ENCODE measurements at regions not wholly inside any gene's neighbourhood (a gene's known extent, or its start where the extent isn't known, plus 50 kb on each side); places are given as distances from the start of the nearest gene placed in this dataset.

- TF ChIP-seq LEF1 (IDR thresholded peaks at IDR 0.05; ENCODE audit: borderline replicate concordance) (no peak), ZNF384 (IDR thresholded peaks at IDR 0.05) (no peak), HDGF (IDR thresholded peaks at IDR 0.05; ENCODE audit: borderline replicate concordance) (no peak), L3MBTL2 (conservative IDR thresholded peaks at IDR 0.05) (no peak), FOXM1 (IDR thresholded peaks at IDR 0.05; ENCODE audit: borderline replicate concordance) (no peak), FOXK2 (IDR thresholded peaks at IDR 0.05) (no peak), SP1 (IDR thresholded peaks at IDR 0.05) (no peak), SUZ12 (IDR thresholded peaks at IDR 0.05) (no peak), CTBP1 (IDR thresholded peaks at IDR 0.05; ENCODE audit: borderline replicate concordance) (no peak), NFRKB (IDR thresholded peaks at IDR 0.05) (no peak), PKNOX1 (IDR thresholded peaks at IDR 0.05) (no peak), ELF4 (IDR thresholded peaks at IDR 0.05) (no peak)
These were observed 152.7 kb upstream of the GNAO1 start for GRCh38 chr16:56038564-56039098.

Measured in HEK293T (cell line).